CD4-positive, alpha-beta T cell (primary cell): ENCODE measurements at regions not wholly inside any gene's neighbourhood (a gene's known extent, or its start where the extent isn't known, plus 50 kb on each side); places are given as distances from the start of the nearest gene placed in this dataset.

Experiments
- ATAC-seq: fragments of 200-7000 bp; cut with Tn5 transposase; one replicate; pipeline ENCODE4 v1.10.0; 2022; ENCODE audit warnings: mild to moderate bottlenecking; ENCODE audit not compliant: poor library complexity
- CTCF ChIA-PET: fragments of 350-600 bp; sonication (Branson Sonifier 250); formaldehyde crosslinking; loops from one replicate; lab custom pipeline; 2021; ENCODE audit warnings: antibody characterized with exemption, inconsistent platforms; lab: Charles Lee
- POLR2A ChIA-PET: fragments of 350-600 bp; sonication (Branson Sonifier 250); formaldehyde crosslinking; loops from one replicate; lab custom pipeline; 2021; ENCODE audit warnings: antibody characterized with exemption, inconsistent platforms; lab: Charles Lee
- DNase-seq, 14 experiments: peaks; one replicate each; pipeline ENCODE4 v3.0.0-alpha.2; 2013 to 2020; ENCODE audit warnings: mixed read lengths in 2 of 14
- H3K27ac ChIP-seq, 2 donors: one replicate each; pipeline versions ENCODE4 v1.5.1 to v1.7.0; 2013; ENCODE audit warnings: low read length in 2 of 2, low read depth in 1 of 2, mild to moderate bottlenecking in 1 of 2
- H3K27me3 ChIP-seq, 2 experiments: 1 replicate in 1 of 2; 2 replicates in 1 of 2; pipeline versions ENCODE4 v1.6.1 to v1.7.0; 2013; ENCODE audit warnings: low read length in 2 of 2, control low read depth in 1 of 2, mild to moderate bottlenecking in 1 of 2, moderate library complexity in 1 of 2; ENCODE audit not compliant: insufficient read depth in 2 of 2, control insufficient read depth in 1 of 2
- H3K36me3 ChIP-seq: one replicate; pipeline ENCODE4 v1.6.1; 2013; ENCODE audit warnings: low read length, control low read depth; ENCODE audit not compliant: insufficient read depth
- H3K4me1 ChIP-seq: one replicate; pipeline ENCODE4 v1.6.1; 2013; ENCODE audit warnings: low read length, control low read depth; ENCODE audit not compliant: insufficient read depth
- H3K4me3 ChIP-seq: one replicate; pipeline ENCODE4 v1.5.1; 2013; ENCODE audit warnings: mild to moderate bottlenecking, low read length, moderate library complexity
- H3K9me3 ChIP-seq, 2 experiments: 1 replicate in 1 of 2; 2 replicates in 1 of 2; pipeline versions ENCODE4 v1.6.1 to v1.7.0; 2013; ENCODE audit warnings: low read length in 2 of 2, mild to moderate bottlenecking in 2 of 2, control low read depth in 1 of 2, moderate library complexity in 1 of 2; ENCODE audit not compliant: control insufficient read depth in 1 of 2, insufficient read depth in 1 of 2
- H3K27ac Mint-ChIP-seq: one replicate; pipeline ENCODE4 v1.8.0; 2020; ENCODE audit warnings: mixed read lengths
- H3K27me3 Mint-ChIP-seq: one replicate; pipeline ENCODE4 v1.8.0; 2021; ENCODE audit warnings: mixed read lengths
- H3K36me3 Mint-ChIP-seq: one replicate; pipeline ENCODE4 v1.8.0; 2021; ENCODE audit warnings: low read depth, mixed read lengths
- H3K4me1 Mint-ChIP-seq: one replicate; pipeline ENCODE4 v1.8.0; 2021; ENCODE audit warnings: low read depth, mixed read lengths
- H3K4me3 Mint-ChIP-seq: one replicate; pipeline ENCODE4 v1.8.0; 2020; ENCODE audit warnings: mild to moderate bottlenecking, mixed read lengths
- H3K9me3 Mint-ChIP-seq: one replicate; pipeline ENCODE4 v1.8.0; 2020; ENCODE audit warnings: mixed read lengths
- intact Hi-C, 2 experiments: fragments of 100-400 bp; cut with DNase I in 1 of 2; cut with micrococcal nuclease in 1 of 2; formaldehyde crosslinking; loops; one replicate each; pipeline versions ENCODE4 v1.15.1 to v1.9.0; 2023 to 2025; cut with DNase I, micrococcal nuclease
- TF ChIP-seq, protein P1 (sequence below): fragments of 200-600 bp; IDR thresholded peaks from one replicate; pipeline ENCODE4 v1.8.0; 2022; ENCODE audit warnings: antibody characterized with exemption, mild to moderate bottlenecking

DNA sequence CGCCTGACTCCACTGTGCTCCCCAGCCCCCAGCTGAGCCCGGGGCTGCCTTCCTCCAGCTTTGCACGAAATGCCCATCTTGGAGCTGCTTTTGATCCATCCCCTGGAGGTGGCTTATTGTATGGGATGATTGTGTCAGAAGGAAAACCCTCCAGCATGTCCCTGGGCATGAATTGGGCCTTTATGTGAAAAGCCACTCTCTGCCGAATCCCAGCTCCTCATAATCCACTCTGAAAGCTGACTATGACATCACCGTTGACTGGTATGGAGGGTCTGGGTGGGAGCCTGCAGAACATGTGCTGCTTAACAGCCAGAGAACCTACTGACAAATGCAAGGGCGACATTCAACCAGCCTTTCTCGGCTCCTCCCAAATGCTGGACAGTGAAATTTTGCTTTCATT lies 74.6 kb downstream of the NENF start:
- Mint-ChIP-seq H3K27me3 (peaks cover 18% of the 10 kb centered on the region), H3K9me3 (no peaks in the 10 kb centered on the region), H3K36me3 (no peaks in the 10 kb centered on the region), H3K27ac (no peak overlapping the region), H3K4me3 (no peak overlapping the region), H3K4me1 (no peaks in the 10 kb centered on the region)
- no peak for DNase-seq
- CTCF ChIA-PET = no interaction called here
- POLR2A ChIA-PET = no interaction called here
- intact Hi-C loops = no loop called here
- Histone ChIP-seq H3K36me3 (no peaks in the 10 kb centered on the region), H3K27me3 (peaks cover 2 to 8% of the 10 kb centered on the region in 2 experiments), H3K9me3 (no peaks in the 10 kb centered on the region), H3K27ac (no peak overlapping the region), H3K4me3 (no peak overlapping the region), H3K4me1 (no peaks in the 10 kb centered on the region)
- ATAC-seq = no peak
- TF ChIP-seq, protein P1, sequence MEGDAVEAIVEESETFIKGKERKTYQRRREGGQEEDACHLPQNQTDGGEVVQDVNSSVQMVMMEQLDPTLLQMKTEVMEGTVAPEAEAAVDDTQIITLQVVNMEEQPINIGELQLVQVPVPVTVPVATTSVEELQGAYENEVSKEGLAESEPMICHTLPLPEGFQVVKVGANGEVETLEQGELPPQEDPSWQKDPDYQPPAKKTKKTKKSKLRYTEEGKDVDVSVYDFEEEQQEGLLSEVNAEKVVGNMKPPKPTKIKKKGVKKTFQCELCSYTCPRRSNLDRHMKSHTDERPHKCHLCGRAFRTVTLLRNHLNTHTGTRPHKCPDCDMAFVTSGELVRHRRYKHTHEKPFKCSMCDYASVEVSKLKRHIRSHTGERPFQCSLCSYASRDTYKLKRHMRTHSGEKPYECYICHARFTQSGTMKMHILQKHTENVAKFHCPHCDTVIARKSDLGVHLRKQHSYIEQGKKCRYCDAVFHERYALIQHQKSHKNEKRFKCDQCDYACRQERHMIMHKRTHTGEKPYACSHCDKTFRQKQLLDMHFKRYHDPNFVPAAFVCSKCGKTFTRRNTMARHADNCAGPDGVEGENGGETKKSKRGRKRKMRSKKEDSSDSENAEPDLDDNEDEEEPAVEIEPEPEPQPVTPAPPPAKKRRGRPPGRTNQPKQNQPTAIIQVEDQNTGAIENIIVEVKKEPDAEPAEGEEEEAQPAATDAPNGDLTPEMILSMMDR = no peak

DNA sequence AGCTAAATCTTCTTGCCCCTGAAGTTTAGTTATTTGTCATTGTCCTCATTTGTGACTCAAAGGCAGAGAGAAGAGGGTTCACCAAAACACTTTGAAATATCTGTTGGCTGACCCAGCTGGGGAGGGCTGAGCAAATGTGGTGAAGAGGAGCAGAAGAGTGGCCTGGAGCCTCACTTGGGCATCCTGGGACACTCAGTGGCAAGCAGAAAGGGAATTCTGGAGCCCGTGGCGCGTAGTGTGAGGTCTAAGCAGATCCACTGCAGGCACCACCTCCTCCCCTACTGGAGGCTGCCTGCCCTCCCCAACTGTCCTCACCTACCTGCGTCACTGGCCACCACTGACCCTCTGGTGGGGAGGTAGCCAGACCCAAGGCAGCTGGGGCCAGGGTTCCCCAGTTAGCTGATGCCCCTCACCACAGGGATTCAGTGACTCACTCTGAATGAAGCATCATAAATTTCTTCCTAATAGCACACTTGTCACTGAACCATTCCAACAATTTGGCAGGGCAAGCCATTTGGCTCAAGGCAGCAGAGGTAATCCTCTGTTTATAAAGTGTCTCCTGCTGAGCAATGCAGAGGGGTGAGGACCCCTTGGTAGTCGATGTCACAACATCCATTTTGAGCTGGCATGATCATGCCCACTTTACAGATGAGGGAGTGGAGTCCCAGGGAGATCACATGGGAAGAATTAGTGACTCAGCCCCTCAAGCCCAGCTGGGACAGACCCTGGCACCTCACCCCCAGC lies 80.3 kb downstream of the NENF start:
- H3K9me3 ChIP-seq = peaks cover 0 to 7% of the 10 kb centered on the region in 2 experiments
- Mint-ChIP-seq H3K4me3 (no peak overlapping the region), H3K36me3 (no peaks in the 10 kb centered on the region), H3K27ac (no peak overlapping the region), H3K27me3 (peaks cover 61% of the 10 kb centered on the region), H3K9me3 (no peaks in the 10 kb centered on the region), H3K4me1 (no peaks in the 10 kb centered on the region)
- H3K36me3 ChIP-seq = no peaks in the 10 kb centered on the region
- no peak overlapping the region for H3K4me3 ChIP-seq
- TF ChIP-seq, protein P1 = no peak
- DNase-seq (no peak), ATAC-seq (no peak)
- POLR2A ChIA-PET = no interaction called here
- H3K27ac ChIP-seq = no peak overlapping the region
- intact Hi-C loops = no loop called here
- peaks cover 12% of the 10 kb centered on the region for H3K4me1 ChIP-seq
- H3K27me3 ChIP-seq = peaks cover 23 to 45% of the 10 kb centered on the region in 2 experiments
- CTCF ChIA-PET = no interaction called here

DNA sequence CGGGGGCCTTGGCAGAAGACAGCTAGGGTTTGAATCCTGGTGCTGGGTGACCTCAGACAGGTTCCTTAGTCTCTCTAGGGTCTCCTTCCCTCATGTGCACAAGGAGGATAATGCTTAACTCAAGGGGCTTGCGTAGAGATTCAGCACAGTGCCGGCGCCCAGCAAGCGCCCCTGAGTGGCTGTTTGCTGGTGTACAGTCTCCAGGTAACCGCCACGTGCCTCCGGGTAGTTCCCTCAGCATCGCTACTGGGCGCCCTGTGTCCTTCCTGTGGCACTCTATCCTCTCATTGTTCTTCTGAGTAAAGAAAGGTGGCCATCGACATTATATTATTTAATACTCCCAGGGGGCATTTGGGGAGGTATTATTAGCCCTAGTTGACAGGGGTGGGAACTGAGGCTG lies 80.9 kb downstream of the NENF start:
- Mint-ChIP-seq H3K4me1 (no peaks in the 10 kb centered on the region), H3K4me3 (no peak overlapping the region), H3K27me3 (peaks cover 64% of the 10 kb centered on the region), H3K27ac (no peak overlapping the region), H3K36me3 (no peaks in the 10 kb centered on the region), H3K9me3 (no peaks in the 10 kb centered on the region)
- DNase-seq = no peak
- Histone ChIP-seq H3K4me1 (peaks cover 12% of the 10 kb centered on the region), H3K27ac (no peak overlapping the region), H3K36me3 (no peaks in the 10 kb centered on the region), H3K9me3 (peaks cover 0 to 7% of the 10 kb centered on the region in 2 experiments), H3K27me3 (peaks cover 27 to 45% of the 10 kb centered on the region in 2 experiments), H3K4me3 (no peak overlapping the region)
- ChIA-PET POLR2A (no interaction called here), CTCF (interaction anchor here (0.5 kb wide), 1 partner anchor 36 kb away, joined by 4 read pairs; no protein-coding TSS in a partner anchor)
- TF ChIP-seq, protein P1 = no peak
- intact Hi-C loops = no loop called here
- ATAC-seq = no peak
